Activated naive CD4-positive, alpha-beta T cell treated with anti-CD3 and anti-CD28 coated beads, Interleukin-2, amount 50 U/mL, for 72 hours (primary cell): ENCODE measurements at regions not wholly inside any gene's neighbourhood (a gene's known extent, or its start where the extent isn't known, plus 50 kb on each side); places are given as distances from the start of the nearest gene placed in this dataset.
"Not testable (repeated sequence)": the region's sequence is repeated elsewhere in the genome, so short reads cannot be mapped to it uniquely, and the experiment has no call there.

Experiments
- ATAC-seq, 2 donors: fragments of 150-1000 bp; cut with Tn5 transposase; 2 replicates each; pipeline ENCODE4 v1.10.0; 2021; ENCODE audit warnings: mild to moderate bottlenecking in 2 of 2, moderate library complexity in 2 of 2
- DNase-seq, 2 donors: peaks; one replicate each; pipeline ENCODE4 v3.0.0; 2021 to 2022; ENCODE audit warnings: low spot score in 2 of 2
- H3K27ac Mint-ChIP-seq, 2 donors: one replicate each; pipeline ENCODE4 v1.8.0; 2022; ENCODE audit warnings: mild to moderate bottlenecking in 2 of 2, mixed read lengths in 2 of 2
- H3K36me3 Mint-ChIP-seq, 2 donors: one replicate each; pipeline ENCODE4 v1.8.0; 2022; ENCODE audit warnings: mixed read lengths in 2 of 2
- H3K9me3 Mint-ChIP-seq, 2 donors: one replicate each; pipeline ENCODE4 v1.8.0; 2022; ENCODE audit warnings: mixed read lengths in 2 of 2

DNA sequence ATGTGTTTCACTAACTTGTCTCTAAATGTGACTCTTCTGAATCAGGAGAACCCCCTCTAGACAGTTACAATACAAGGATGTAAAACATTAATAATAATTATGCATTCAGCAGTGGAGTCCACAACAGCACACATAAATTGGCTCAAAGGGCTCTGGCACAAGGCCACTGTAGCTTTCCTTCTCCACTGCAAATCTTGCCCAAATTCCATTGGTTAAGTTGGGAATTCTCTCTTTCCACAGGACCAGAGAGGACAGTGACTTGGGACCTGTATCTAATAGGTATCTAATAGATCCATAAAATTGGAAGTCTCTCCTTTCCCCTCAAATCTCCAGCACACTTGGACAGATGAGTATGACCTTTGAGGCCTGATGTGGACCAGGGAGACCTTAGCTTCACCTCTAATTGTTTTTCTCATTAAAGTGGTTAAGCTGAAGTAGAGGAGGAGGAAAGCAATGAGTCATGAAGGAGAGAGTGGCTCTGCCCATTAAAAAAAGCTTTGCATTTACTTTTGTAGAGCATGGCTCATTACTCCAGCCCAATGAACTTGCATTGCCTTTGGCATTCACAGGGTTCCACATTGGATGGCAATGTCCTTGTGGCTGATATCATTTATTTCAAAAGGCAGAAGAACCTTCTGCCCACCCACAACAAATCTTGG lies 72.3 kb upstream of the SH3RF1 start:
- no peaks in the 10 kb centered on the region for H3K36me3 Mint-ChIP-seq
- no peaks in the 10 kb centered on the region for H3K9me3 Mint-ChIP-seq
- no peak overlapping the region for H3K27ac Mint-ChIP-seq
- ATAC-seq, result no peak
- no peak for DNase-seq

DNA sequence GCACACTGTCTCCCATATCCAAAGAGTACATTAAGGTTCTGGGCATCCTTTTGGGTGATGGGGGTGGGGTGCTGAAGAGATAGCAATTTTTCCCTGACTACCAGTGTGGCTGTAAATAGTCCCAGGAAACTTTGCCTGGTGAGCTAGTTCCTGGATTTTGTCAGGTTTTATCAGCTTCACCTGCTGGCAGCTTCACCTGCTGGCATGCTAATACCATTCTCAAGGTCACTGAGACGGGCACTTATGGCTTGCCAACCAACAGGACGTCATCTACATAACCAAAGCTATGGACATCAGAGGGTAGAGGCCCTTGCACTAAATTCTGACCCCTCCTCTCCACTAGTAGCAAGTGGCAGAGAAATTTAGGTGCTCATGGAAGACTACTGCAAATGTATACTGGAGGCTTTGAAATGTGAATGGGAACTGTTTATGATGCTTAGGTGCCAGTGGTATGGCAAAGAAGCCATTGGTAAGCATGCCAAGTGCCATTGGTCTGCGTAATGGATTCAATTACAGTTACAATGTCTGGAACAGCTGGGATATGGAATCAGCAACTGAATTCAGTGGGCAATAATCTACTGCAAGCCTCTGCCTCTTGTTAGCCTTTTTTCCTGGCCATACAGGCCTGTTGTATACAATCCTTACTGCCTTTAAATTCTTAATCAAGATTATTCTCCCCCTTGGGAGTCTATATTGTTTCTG lies 71.6 kb upstream of the SH3RF1 start:
- no peak for ATAC-seq
- no peaks in the 10 kb centered on the region for H3K36me3 Mint-ChIP-seq

DNA sequence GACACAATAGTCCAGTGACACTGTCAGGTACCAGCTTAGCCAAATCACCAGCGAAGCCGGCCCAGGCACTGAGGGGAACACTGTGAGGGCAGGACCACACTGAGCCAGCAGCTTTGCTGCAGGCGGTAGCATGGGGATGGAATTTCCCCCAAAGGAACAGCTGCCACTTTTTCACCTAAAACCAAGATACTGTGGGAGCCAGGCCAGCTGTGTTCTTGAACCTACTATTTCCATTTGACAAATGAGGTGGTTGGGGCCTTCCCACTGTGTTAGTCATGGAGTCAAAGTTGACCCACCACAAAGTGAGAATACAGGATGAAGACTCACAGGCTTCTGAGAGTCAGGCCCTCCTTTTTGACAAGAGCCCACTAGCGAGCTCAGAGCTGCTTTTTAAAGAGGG lies 70.7 kb upstream of the SH3RF1 start:
- H3K9me3 Mint-ChIP-seq, result no peaks in the 10 kb centered on the region
- ATAC-seq, result peak in 1 of 2 donors; percentile 67
- H3K27ac Mint-ChIP-seq, result no peak overlapping the region
- no peaks in the 10 kb centered on the region for H3K36me3 Mint-ChIP-seq
- DNase-seq, result no peak

More for the DNA sequence above, 71.6 kb upstream of the SH3RF1 start:
- Mint-ChIP-seq H3K27ac (no peak overlapping the region), H3K9me3 (no peaks in the 10 kb centered on the region)
- DNase-seq, result no peak

GRCh38 chr4:169340834-169341233 lies 70.1 kb upstream of the SH3RF1 start:
- Mint-ChIP-seq H3K9me3 (no peaks in the 10 kb centered on the region), H3K36me3 (no peaks in the 10 kb centered on the region), H3K27ac (no peak overlapping the region)
- no peak for DNase-seq
- no peak for ATAC-seq

DNA sequence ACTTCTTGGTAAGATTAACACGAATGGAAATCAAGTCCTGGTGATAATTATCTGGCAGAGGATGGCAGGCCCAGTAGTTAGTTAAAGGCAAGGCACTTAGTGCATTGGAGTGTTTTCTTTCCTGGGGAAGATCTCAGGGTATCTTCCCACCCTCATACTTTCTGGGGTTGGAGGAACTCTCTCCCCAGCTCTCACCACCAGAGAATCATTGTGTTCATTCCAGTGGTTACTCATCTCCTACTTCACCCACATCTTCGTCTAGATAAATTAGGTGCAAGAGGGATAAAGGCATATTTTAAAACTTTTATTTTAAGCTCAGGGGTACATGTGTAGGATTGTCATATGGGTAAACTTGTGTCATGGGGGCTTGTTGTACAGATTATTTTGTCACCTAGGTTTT lies 67.5 kb upstream of the SH3RF1 start:
- Mint-ChIP-seq H3K36me3 (no peaks in the 10 kb centered on the region), H3K9me3 (no peaks in the 10 kb centered on the region), H3K27ac (no peak overlapping the region)
- DNase-seq (no peak), ATAC-seq (no peak)

GRCh38 chr4:169337510-169337909 lies 66.8 kb upstream of the SH3RF1 start:
- H3K27ac Mint-ChIP-seq, result no peak overlapping the region
- no peaks in the 10 kb centered on the region for H3K9me3 Mint-ChIP-seq
- DNase-seq (no peak), ATAC-seq (no peak)
- no peaks in the 10 kb centered on the region for H3K36me3 Mint-ChIP-seq

DNA sequence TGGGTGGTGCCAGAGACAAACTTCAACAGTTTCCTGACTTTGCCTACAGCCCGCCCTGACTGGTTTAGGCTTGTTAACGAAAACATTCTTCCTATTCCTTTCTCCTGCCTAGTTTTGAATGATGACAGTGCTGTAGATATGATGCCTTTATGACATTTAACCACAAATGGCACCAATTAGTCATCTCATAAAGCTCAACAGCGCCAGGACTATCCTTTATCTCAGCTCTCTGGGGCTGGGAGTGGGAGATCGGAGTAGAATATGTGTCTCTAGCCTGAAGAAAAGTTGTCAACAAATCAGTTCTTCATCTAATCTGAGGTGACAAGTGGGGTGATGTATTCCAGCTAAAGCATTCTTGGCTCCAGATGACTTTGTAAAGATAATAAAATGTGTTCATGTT lies 64.6 kb upstream of the SH3RF1 start:
- ATAC-seq (no peak), DNase-seq (no peak)
- no peak overlapping the region for H3K27ac Mint-ChIP-seq
- H3K36me3 Mint-ChIP-seq, result no peaks in the 10 kb centered on the region
- no peaks in the 10 kb centered on the region for H3K9me3 Mint-ChIP-seq

GRCh38 chr4:169334335-169334734 lies 63.6 kb upstream of the SH3RF1 start:
- no peaks in the 10 kb centered on the region for H3K9me3 Mint-ChIP-seq
- H3K27ac Mint-ChIP-seq, result no peak overlapping the region
- ATAC-seq (no peak), DNase-seq (no peak)
- no peaks in the 10 kb centered on the region for H3K36me3 Mint-ChIP-seq

GRCh38 chr4:169333265-169333664 lies 62.5 kb upstream of the SH3RF1 start:
- DNase-seq (no peak), ATAC-seq (no peak)
- H3K36me3 Mint-ChIP-seq, result no peaks in the 10 kb centered on the region
- H3K27ac Mint-ChIP-seq, result no peak overlapping the region
- no peaks in the 10 kb centered on the region for H3K9me3 Mint-ChIP-seq

DNA sequence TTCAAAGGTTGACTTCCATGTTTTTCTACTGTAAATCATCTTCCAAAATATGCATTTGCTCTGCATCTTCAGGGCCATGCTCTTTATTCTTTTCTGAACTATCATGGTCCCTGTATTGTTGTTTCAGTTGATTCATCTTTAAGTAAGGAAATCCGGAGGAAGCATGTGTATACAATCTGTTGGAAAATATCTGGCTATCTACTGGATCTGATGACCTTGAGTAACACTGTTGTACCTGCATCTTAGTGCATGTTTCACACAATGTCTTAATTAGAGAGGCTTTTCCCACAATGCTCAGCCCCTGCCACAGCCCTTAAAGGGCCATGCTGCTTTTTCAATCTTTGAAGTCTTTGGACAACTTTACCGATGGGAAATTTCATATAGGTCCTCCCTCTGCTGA lies 61.8 kb upstream of the SH3RF1 start:
- Mint-ChIP-seq H3K9me3 (no peaks in the 10 kb centered on the region), H3K36me3 (no peaks in the 10 kb centered on the region), H3K27ac (no peak overlapping the region)
- DNase-seq, result no peak
- no peak for ATAC-seq

GRCh38 chr4:169330811-169331210 lies 60.1 kb upstream of the SH3RF1 start:
- Mint-ChIP-seq H3K27ac (no peak overlapping the region), H3K36me3 (no peaks in the 10 kb centered on the region), H3K9me3 (no peaks in the 10 kb centered on the region)
- DNase-seq (no peak), ATAC-seq (no peak)

DNA sequence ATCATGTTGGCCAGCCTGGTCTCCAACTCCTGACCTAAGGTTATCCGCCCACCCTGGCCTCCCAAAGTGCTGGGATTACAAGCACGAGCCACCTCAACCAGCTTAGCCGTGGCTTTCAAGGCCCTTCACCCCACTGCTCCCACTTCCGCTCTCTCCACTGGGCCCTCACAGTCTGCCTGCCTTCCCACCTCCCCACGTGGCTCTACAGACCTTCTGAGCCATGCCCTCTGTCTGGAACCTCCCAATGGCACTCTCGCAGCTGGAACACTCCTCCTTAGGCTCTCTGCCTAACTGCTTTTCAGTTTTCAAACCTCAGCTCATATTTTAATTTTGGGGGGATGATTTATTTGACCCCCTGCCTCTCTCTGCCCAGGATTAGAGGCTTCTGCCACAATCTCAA lies 59.3 kb upstream of the SH3RF1 start:
- H3K9me3 Mint-ChIP-seq, result peaks cover under 1 to 1% of the 10 kb centered on the region in 2 donors
- ATAC-seq (no peak), DNase-seq (no peak)
- peaks cover 0 to under 1% of the 10 kb centered on the region in 2 donors for H3K36me3 Mint-ChIP-seq
- no peak overlapping the region for H3K27ac Mint-ChIP-seq

GRCh38 chr4:169327951-169328350 lies 57.2 kb upstream of the SH3RF1 start:
- ATAC-seq, result no peak
- H3K9me3 Mint-ChIP-seq, result peaks cover 6% of the 10 kb centered on the region in 2 donors
- H3K36me3 Mint-ChIP-seq, result peaks cover 0 to 5% of the 10 kb centered on the region in 2 donors
- H3K27ac Mint-ChIP-seq, result no peak overlapping the region
- DNase-seq, result no peak

DNA sequence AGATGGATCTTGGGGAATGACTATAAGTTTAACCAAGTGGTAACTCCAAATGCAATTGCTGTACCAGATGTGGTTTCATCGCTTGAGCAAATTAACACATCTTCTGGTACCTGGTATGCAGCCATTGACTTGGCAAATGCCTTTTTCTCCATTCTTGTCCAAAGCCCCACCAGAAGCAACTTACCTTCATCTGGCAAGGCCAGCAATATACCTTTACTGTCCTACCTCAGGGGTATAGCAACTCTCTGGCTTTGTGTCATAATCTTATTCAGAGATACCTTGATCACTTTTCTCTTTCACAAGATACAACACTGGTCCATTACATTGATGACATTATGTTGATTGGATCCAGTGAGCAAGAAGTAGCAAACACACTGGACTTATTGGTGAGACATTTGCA lies 53.2 kb upstream of the SH3RF1 start:
- not testable (repeated sequence) for H3K36me3 Mint-ChIP-seq, DNase-seq, ATAC-seq, H3K27ac Mint-ChIP-seq
- H3K9me3 Mint-ChIP-seq, result peaks cover 6 to 13% of the 10 kb centered on the region in 2 donors

- not testable (repeated sequence) for H3K27ac Mint-ChIP-seq, ATAC-seq, DNase-seq, H3K36me3 Mint-ChIP-seq
- H3K9me3 Mint-ChIP-seq, result peaks cover 6 to 16% of the 10 kb centered on the region in 2 donors
Measured at GRCh38 chr4:169322833-169323232, 52.1 kb upstream of the SH3RF1 start.
